ENCODE measurements at regions not wholly inside any gene's neighbourhood (a gene's known extent, or its start where the extent isn't known, plus 50 kb on each side); places are given as distances from the start of the nearest gene placed in this dataset.

- TF ChIP-seq CTCF (IDR thresholded peaks at IDR 0.05) (no peak), EP300 (IDR thresholded peaks at IDR 0.05) (no peak)
Measured at GRCh38 chr12:89259821-89260220, 92.5 kb downstream of the DUSP6 start.

All from ovary (tissue), 3 donors.